ENCODE measurements at regions not wholly inside any gene's neighbourhood (a gene's known extent, or its start where the extent isn't known, plus 50 kb on each side); places are given as distances from the start of the nearest gene placed in this dataset.
"Not testable (repeated sequence)": the region's sequence is repeated elsewhere in the genome, so short reads cannot be mapped to it uniquely, and the experiment has no call there.

- Histone ChIP-seq H3K27ac (no peak overlapping the region), H3K4me3 (no peak overlapping the region), H3K9me3 (no peaks in the 10 kb centered on the region), H3K27me3 (no peaks in the 10 kb centered on the region), H3K4me1 (no peaks in the 10 kb centered on the region), H3K36me3 (no peaks in the 10 kb centered on the region)
- no peak for DNase-seq
- intact Hi-C loops (cut with DNase I) = no loop called here
- 92 to 93% methylated on average over 6 of the region's 6 CpGs for WGBS, 2 donors
- TF ChIP-seq CTCF (IDR thresholded peaks at IDR 0.05) = no peak
- TF ChIP-seq EP300 (IDR thresholded peaks at IDR 0.05) = no peak
- TF ChIP-seq POLR2A (IDR thresholded peaks at IDR 0.05) = no peak
- TF ChIP-seq POLR2AphosphoS5 (IDR thresholded peaks at IDR 0.05) = no peak
Measured at GRCh38 chr5:39622281-39622680, 197.5 kb upstream of the DAB2 start.

DNA sequence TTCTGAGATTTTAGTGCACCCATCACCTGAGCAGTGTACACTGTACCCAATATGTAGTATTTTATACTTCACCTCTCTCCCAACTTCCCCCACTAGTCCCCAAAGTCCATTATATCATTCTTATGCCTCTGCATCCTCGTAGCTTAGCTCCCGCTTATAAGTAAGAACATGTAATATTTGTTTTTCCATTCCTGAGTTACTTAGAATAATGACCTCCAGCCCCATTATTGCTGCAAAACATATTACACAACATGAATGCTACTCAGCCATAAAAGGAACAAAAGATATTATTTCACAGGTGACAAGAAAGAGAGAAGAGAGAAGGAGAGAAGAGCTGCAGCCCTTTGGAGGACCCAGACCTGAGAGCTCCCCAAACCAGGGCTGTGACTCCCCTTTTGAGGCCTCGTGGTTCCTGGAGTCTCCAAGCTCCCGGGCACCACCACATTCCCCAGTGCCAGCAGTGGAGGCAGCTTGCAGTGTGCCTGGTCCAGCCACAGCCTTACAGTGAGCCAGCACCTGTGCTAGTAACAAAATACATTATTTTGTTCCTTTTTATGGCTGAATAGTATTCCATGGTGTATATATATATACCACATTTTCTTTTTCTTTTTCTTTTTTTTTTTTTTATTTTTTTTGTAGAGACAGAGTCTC is 194.5 kb upstream of the DAB2 start:
- 54 to 74% methylated on average over 4 of the region's 4 CpGs for WGBS, 2 donors
- no peak for DNase-seq

GRCh38 chr5:39618391-39618790 is 193.6 kb upstream of the DAB2 start:
- H3K4me3 ChIP-seq = no peak overlapping the region
- H3K4me1 ChIP-seq = no peaks in the 10 kb centered on the region
- H3K36me3 ChIP-seq = no peaks in the 10 kb centered on the region
- TF ChIP-seq EP300 (IDR thresholded peaks at IDR 0.05) (no peak), POLR2A (IDR thresholded peaks at IDR 0.05) (no peak), POLR2AphosphoS5 (IDR thresholded peaks at IDR 0.05) (no peak), CTCF (IDR thresholded peaks at IDR 0.05) (no peak)
- no peaks in the 10 kb centered on the region for H3K27me3 ChIP-seq
- no peak for DNase-seq
- 96% methylated on average over 5 of the region's 5 CpGs for WGBS, 2 donors
- intact Hi-C loops (cut with DNase I) = no loop called here
- H3K27ac ChIP-seq = no peak overlapping the region
- H3K9me3 ChIP-seq = no peaks in the 10 kb centered on the region

More for the DNA sequence above, 194.5 kb upstream of the DAB2 start:
- H3K4me3 ChIP-seq = no peak overlapping the region
- no peaks in the 10 kb centered on the region for H3K4me1 ChIP-seq
- no peak overlapping the region for H3K27ac ChIP-seq
- no peaks in the 10 kb centered on the region for H3K9me3 ChIP-seq
- intact Hi-C loops (cut with DNase I) = no loop called here
- TF ChIP-seq EP300 (IDR thresholded peaks at IDR 0.05) = no peak
- no peak for TF ChIP-seq POLR2AphosphoS5 (IDR thresholded peaks at IDR 0.05)
- no peak for TF ChIP-seq POLR2A (IDR thresholded peaks at IDR 0.05)
- no peak for TF ChIP-seq CTCF (IDR thresholded peaks at IDR 0.05)
- no peaks in the 10 kb centered on the region for H3K27me3 ChIP-seq
- H3K36me3 ChIP-seq = no peaks in the 10 kb centered on the region

GRCh38 chr5:39616131-39616530 is 191.4 kb upstream of the DAB2 start:
- Histone ChIP-seq H3K4me1 (no peaks in the 10 kb centered on the region), H3K36me3 (no peaks in the 10 kb centered on the region), H3K4me3 (no peak overlapping the region), H3K27ac (no peak overlapping the region), H3K27me3 (no peaks in the 10 kb centered on the region), H3K9me3 (no peaks in the 10 kb centered on the region)
- no peak for DNase-seq
- no peak for TF ChIP-seq CTCF (IDR thresholded peaks at IDR 0.05)
- no peak for TF ChIP-seq POLR2AphosphoS5 (IDR thresholded peaks at IDR 0.05)
- TF ChIP-seq POLR2A (IDR thresholded peaks at IDR 0.05) = no peak
- no peak for TF ChIP-seq EP300 (IDR thresholded peaks at IDR 0.05)
- WGBS, 2 donors = 14 to 35% methylated on average over 1 of the region's 1 CpG
- intact Hi-C loops (cut with DNase I) = no loop called here

- not testable (repeated sequence) for H3K27ac ChIP-seq
Measured at GRCh38 chr5:39611076-39611475, 186.3 kb upstream of the DAB2 start.

More at GRCh38 chr5:39611076-39611475, 186.3 kb upstream of the DAB2 start:
- intact Hi-C loops (cut with DNase I); H3K4me1 ChIP-seq; H3K27me3 ChIP-seq; H3K4me3 ChIP-seq; H3K9me3 ChIP-seq; H3K36me3 ChIP-seq; DNase-seq: not testable (repeated sequence)
- 97 to 98% methylated on average over 11 of the region's 11 CpGs for WGBS, 2 donors
